Keratinocyte (primary cell): ENCODE measurements at regions not wholly inside any gene's neighbourhood (a gene's known extent, or its start where the extent isn't known, plus 50 kb on each side); places are given as distances from the start of the nearest gene placed in this dataset.
A peak's percentile ranks its signal among the peaks of the same experiment; 100 is the strongest.

Experiments
- DNase-seq: peaks from one replicate; pipeline ENCODE4 v3.0.0-alpha.2; 2011; ENCODE audit warnings: low read depth, missing footprints, low spot score
- FAIRE-seq: peaks from 2 replicates; lab custom pipeline; 2011; peaks lifted over from hg19 to GRCh38; lab: Jason Lieb, UNC
- H2AFZ ChIP-seq: 2 replicates; pipeline ENCODE4 v1.6.0; 2012; ENCODE audit warnings: low read length, control low read depth, inconsistent platforms; ENCODE audit not compliant: control insufficient read depth
- H3K27ac ChIP-seq: 2 replicates; pipeline ENCODE4 v1.5.1; 2011; ENCODE audit warnings: low read length; ENCODE audit not compliant: control insufficient read depth, insufficient read depth
- H3K27me3 ChIP-seq: 3 replicates; pipeline ENCODE4 v1.6.0; 2011; ENCODE audit warnings: low read length; ENCODE audit not compliant: control insufficient read depth, insufficient read depth; ENCODE audit errors: extremely low read depth
- H3K36me3 ChIP-seq, 2 experiments: 2 replicates in 1 of 2; 3 replicates in 1 of 2; pipeline ENCODE4 v1.5.1; 2011; ENCODE audit warnings: low read length in 2 of 2, mild to moderate bottlenecking in 1 of 2; ENCODE audit not compliant: control insufficient read depth in 2 of 2, insufficient read depth in 2 of 2; ENCODE audit errors: extremely low read depth in 1 of 2
- H3K4me1 ChIP-seq: 3 replicates; pipeline ENCODE4 v1.5.1; 2011; ENCODE audit warnings: low read length; ENCODE audit not compliant: control insufficient read depth, insufficient read depth; ENCODE audit errors: extremely low read depth
- H3K4me2 ChIP-seq: 3 replicates; pipeline ENCODE4 v1.6.0; 2011; ENCODE audit warnings: low read depth, low read length; ENCODE audit not compliant: control insufficient read depth, insufficient read depth; ENCODE audit errors: extremely low read depth
- H3K4me3 ChIP-seq, 3 experiments: fragments of 200-600 bp in 1 of 3; sonication (generic) in 1 of 3; 2 replicates in 2 of 3; 3 replicates in 1 of 3; pipeline ENCODE4 v1.5.1; 2011 to 2016; ENCODE audit warnings: low read length in 3 of 3, mild to moderate bottlenecking in 3 of 3, control low read depth in 2 of 3, inconsistent platforms in 1 of 3, low read depth in 1 of 3, mixed read lengths in 1 of 3, mixed run types in 1 of 3, moderate library complexity in 1 of 3; ENCODE audit not compliant: control insufficient read depth in 2 of 3, insufficient read depth in 2 of 3; ENCODE audit errors: extremely low read depth in 1 of 3
- H3K79me2 ChIP-seq: 2 replicates; pipeline ENCODE4 v1.6.0; 2012; ENCODE audit warnings: low read length; ENCODE audit not compliant: control insufficient read depth, insufficient read depth
- H3K9ac ChIP-seq: 3 replicates; pipeline ENCODE4 v1.6.0; 2011; ENCODE audit warnings: low read length; ENCODE audit not compliant: control insufficient read depth, insufficient read depth; ENCODE audit errors: extremely low read depth
- H3K9me1 ChIP-seq: 3 replicates; pipeline ENCODE4 v1.6.0; 2011; ENCODE audit warnings: low read length; ENCODE audit not compliant: control insufficient read depth, insufficient read depth; ENCODE audit errors: extremely low read depth
- H3K9me3 ChIP-seq: 2 replicates; pipeline ENCODE4 v1.5.1; 2012; ENCODE audit warnings: low read depth, low read length; ENCODE audit not compliant: control insufficient read depth
- H4K20me1 ChIP-seq: 3 replicates; pipeline ENCODE4 v1.6.0; 2011; ENCODE audit warnings: low read length; ENCODE audit not compliant: control insufficient read depth, insufficient read depth; ENCODE audit errors: extremely low read depth
- CTCF ChIP-seq, 3 experiments: IDR thresholded peaks in 1 of 3; conservative IDR thresholded peaks in 1 of 3; optimal IDR thresholded peaks in 1 of 3; 2 replicates in 2 of 3; 3 replicates in 1 of 3; pipeline versions ENCODE3 to v1.5.1; 2011; ENCODE audit warnings: low read length in 3 of 3, mild to moderate bottlenecking in 3 of 3, moderate library complexity in 2 of 3, control low read depth in 1 of 3, inconsistent platforms in 1 of 3; ENCODE audit not compliant: insufficient read depth in 2 of 3; ENCODE audit errors: extremely low read depth in 1 of 3
- EZH2 ChIP-seq: IDR thresholded peaks from one replicate; pipeline ENCODE4 v1.6.1; 2012; ENCODE audit warnings: inconsistent platforms, mild to moderate bottlenecking, low read length, moderate library complexity
- dilution Hi-C: fragments of 300-500 bp; cut with MboI; formaldehyde crosslinking; loops from one replicate; pipeline ENCODE4 v1.7.0; 2020; ENCODE audit warnings: low sequenced_read_pairs; ENCODE audit not compliant: extremely low pct_ligation_motif_present

DNA sequence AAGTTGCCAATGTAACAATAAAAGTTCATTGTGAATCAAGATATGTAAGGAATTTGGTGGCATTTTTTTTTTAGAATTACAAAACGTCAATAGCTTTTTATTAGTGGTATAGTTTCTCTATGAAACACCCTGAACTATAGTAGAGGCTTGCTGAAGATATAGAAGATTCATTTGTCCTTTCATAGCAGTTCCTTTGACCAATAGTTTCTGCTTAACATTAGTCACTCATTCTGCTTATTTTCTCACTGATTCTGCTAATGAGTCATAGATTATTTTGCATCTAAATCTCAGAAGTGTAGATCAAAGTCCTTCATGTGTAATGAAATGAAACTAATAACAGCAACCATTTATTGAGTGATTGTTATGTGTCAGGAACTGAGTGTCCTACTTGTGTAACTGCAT, 205.0 kb upstream of the TET2 start:
- dilution Hi-C loops: no loop called here
- Histone ChIP-seq H2AFZ (no peak overlapping the region), H3K36me3 (no peaks in the 10 kb centered on the region), H3K27me3 (no peaks in the 10 kb centered on the region), H3K9me1 (no peaks in the 10 kb centered on the region), H3K4me1 (no peaks in the 10 kb centered on the region), H3K9ac (no peak overlapping the region), H3K27ac (no peak overlapping the region), H3K4me2 (no peak overlapping the region), H3K9me3 (no peaks in the 10 kb centered on the region), H3K79me2 (no peaks in the 10 kb centered on the region), H3K4me3 (no peak overlapping the region), H4K20me1 (no peaks in the 10 kb centered on the region)
- FAIRE-seq: peak; percentile 67
- no peak for TF ChIP-seq CTCF (optimal IDR thresholded peaks at IDR 0.05 in 1 of 3, IDR thresholded peaks at IDR 0.05 in 1 of 3, conservative IDR thresholded peaks at IDR 0.05 in 1 of 3; ENCODE audit: extremely low read depth in 1 of 3, insufficient read depth in 2 of 3, low read length in 3 of 3)
- no peak for TF ChIP-seq EZH2
- no peak for DNase-seq

DNA sequence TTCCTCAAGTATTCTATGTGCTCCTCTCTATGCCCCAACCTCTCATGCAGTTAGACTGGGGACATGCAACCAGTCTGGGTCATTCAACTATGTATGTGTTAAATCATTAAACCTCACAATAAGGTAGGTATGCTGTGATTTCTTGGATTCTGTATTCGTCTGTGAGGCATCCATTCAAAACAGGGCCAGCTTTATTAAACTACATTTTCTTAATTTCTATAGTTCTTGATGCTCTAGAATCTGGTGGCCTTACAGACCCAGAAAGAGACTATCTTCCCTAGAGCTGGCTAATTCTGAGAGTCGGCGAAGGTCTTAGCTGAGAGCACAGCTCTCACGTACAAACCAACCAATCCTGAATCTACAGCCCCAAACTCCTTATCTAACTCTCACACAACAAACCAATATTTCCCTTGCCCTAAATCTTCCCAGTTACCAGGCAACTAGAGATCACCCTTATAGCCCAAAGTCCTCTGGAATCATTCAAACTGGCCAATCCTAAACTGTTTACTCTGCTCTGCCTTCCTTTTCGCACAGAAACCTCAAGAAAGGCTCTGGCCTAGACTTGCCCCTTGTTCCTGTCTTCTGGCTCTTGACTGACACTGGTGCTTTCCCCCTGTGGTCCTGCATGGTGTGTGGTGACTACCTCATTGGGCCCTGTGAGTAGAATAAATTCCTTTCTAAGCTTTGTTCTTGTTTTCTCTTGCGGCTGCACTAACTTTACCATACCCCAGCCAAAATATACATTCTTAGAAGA, 203.5 kb upstream of the TET2 start:
- TF ChIP-seq CTCF (optimal IDR thresholded peaks at IDR 0.05 in 1 of 3, IDR thresholded peaks at IDR 0.05 in 1 of 3, conservative IDR thresholded peaks at IDR 0.05 in 1 of 3; ENCODE audit: extremely low read depth in 1 of 3, insufficient read depth in 2 of 3, low read length in 3 of 3) (no peak), EZH2 (no peak)
- no peaks in the 10 kb centered on the region for H3K9me3 ChIP-seq
- H3K9me1 ChIP-seq: no peaks in the 10 kb centered on the region
- no peaks in the 10 kb centered on the region for H4K20me1 ChIP-seq
- H2AFZ ChIP-seq: peak overlapping the region; percentile 31
- H3K27ac ChIP-seq: no peak overlapping the region
- no peak overlapping the region for H3K9ac ChIP-seq
- H3K79me2 ChIP-seq: no peaks in the 10 kb centered on the region
- no peak overlapping the region for H3K4me3 ChIP-seq
- FAIRE-seq: no peak
- no peaks in the 10 kb centered on the region for H3K4me1 ChIP-seq
- dilution Hi-C loops: no loop called here
- no peaks in the 10 kb centered on the region for H3K27me3 ChIP-seq
- DNase-seq: no peak
- H3K4me2 ChIP-seq: no peak overlapping the region
- no peaks in the 10 kb centered on the region for H3K36me3 ChIP-seq
